ENCODE measurements at regions not wholly inside any gene's neighbourhood (a gene's known extent, or its start where the extent isn't known, plus 50 kb on each side); places are given as distances from the start of the nearest gene placed in this dataset.

DNA sequence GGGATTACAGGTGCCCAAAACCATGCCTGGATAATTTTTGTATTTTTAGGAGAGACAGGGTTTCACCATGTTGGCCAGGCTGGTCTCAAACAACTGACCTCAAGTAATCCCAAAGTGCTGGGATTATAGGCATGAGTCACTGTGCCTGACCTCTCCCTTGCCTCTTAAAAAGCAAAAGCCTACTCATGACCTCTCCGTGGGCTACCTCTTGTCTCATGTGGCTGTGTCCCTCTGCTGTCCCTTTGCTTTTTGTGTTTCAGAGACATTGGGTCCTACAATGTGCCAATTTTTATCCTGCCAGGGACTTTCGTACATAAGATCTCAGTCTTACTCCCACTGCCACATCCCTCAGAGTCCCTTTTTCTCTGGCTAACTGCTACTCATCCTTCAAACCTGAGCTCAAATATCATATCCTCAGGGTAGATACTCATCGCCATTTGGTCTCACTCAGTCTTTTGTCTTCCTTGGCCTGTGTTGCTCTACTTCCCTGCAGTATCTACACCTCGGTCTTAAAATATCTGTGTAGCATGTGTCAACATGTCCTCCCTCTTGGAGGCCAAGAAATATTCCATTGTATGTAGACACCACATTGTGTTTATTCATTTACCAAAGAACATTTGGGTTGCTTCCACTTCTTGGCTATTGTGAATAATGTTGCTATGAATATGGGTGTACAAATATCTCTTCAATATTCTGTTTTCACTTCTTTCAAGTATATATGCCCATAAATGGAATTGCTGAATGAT is 465.0 kb upstream of the KLF6 start:
- Histone ChIP-seq H3K9me3 (no peaks in the 10 kb centered on the region), H3K27me3 (replicated peaks in 1 of 7) (no peaks in the 10 kb centered on the region), H3K4me1 (peaks cover 0 to 12% (median 2%) of the 10 kb centered on the region in 6 donors), H3K36me3 (no peaks in the 10 kb centered on the region), H3K4me3 (no peak overlapping the region), H3K27ac (no peak overlapping the region)
- 88 to 93% (median 90%) methylated on average over 4 of the region's 4 CpGs for WGBS, 5 donors
- intact Hi-C loops (cut with DNase I; ENCODE audit: low total_unique reads): no loop called here
- TF ChIP-seq POLR2A (IDR thresholded peaks at IDR 0.05) (no peak), POLR2AphosphoS5 (IDR thresholded peaks at IDR 0.05) (no peak)
- TF ChIP-seq, protein P1, sequence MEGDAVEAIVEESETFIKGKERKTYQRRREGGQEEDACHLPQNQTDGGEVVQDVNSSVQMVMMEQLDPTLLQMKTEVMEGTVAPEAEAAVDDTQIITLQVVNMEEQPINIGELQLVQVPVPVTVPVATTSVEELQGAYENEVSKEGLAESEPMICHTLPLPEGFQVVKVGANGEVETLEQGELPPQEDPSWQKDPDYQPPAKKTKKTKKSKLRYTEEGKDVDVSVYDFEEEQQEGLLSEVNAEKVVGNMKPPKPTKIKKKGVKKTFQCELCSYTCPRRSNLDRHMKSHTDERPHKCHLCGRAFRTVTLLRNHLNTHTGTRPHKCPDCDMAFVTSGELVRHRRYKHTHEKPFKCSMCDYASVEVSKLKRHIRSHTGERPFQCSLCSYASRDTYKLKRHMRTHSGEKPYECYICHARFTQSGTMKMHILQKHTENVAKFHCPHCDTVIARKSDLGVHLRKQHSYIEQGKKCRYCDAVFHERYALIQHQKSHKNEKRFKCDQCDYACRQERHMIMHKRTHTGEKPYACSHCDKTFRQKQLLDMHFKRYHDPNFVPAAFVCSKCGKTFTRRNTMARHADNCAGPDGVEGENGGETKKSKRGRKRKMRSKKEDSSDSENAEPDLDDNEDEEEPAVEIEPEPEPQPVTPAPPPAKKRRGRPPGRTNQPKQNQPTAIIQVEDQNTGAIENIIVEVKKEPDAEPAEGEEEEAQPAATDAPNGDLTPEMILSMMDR (IDR thresholded peaks at IDR 0.05 in 8 of 11, conservative IDR thresholded peaks at IDR 0.05 in 3 of 11): no peak
- no peak for DNase-seq

DNA sequence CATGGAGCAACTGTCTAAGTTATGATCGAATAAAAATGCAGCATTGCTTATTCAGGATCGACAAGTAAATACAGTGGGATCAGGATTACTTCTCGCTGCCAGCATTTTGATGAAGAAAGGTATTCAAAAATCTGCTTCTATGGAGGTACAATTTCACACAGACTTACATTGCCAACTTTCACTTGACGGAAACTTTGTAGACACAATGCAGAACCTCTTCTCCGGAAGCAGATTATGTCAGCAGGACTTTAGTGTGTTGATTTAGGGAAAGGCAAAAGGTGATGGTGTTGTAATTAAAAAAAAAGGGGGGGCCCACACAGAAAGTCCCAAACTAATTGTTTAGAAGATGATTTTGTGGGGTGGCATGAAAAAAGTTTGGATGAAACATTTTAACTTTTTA is 462.4 kb upstream of the KLF6 start:
- 93 to 98% (median 94%) methylated on average over 5 of the region's 5 CpGs for WGBS, 5 donors

DNA sequence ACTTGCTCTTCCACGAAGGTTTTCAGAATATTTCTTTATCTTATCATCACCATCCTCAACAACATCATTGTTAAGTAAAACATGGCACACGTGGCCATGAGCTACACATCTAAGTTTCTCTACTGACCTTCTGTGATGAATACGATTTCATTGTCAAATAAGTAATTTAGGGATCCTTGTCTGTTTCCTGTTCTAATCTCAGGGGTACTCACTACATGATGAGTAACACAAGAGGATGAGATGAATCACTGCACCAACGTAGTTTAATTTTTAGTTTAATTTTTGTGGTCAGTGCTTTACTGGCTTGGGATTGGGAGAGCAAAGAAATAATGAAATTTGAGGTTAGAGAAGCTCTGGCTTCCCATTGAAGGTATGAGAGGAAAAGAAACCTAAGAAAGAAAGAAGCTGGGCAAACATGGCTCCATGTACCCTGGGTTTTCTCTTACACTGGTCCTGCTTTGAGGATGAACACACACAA is 461.9 kb upstream of the KLF6 start:
- H3K27ac ChIP-seq: no peak overlapping the region
- no peaks in the 10 kb centered on the region for H3K9me3 ChIP-seq
- H3K4me3 ChIP-seq: no peak overlapping the region
- 34 to 45% (median 41%) methylated on average over 4 of the region's 4 CpGs for WGBS, 5 donors
- TF ChIP-seq, protein P1 (IDR thresholded peaks at IDR 0.05 in 8 of 11, conservative IDR thresholded peaks at IDR 0.05 in 3 of 11): no peak
- TF ChIP-seq POLR2AphosphoS5 (IDR thresholded peaks at IDR 0.05): no peak
- no peak for TF ChIP-seq POLR2A (IDR thresholded peaks at IDR 0.05)
- no peaks in the 10 kb centered on the region for H3K36me3 ChIP-seq
- intact Hi-C loops (cut with DNase I; ENCODE audit: low total_unique reads): no loop called here
- no peaks in the 10 kb centered on the region for H3K27me3 ChIP-seq (replicated peaks in 1 of 7)
- peaks cover 0 to 23% (median 3%) of the 10 kb centered on the region in 6 donors for H3K4me1 ChIP-seq
- no peak for DNase-seq

More for the DNA sequence above, 462.4 kb upstream of the KLF6 start:
- Histone ChIP-seq H3K4me3 (no peak overlapping the region), H3K27me3 (replicated peaks in 1 of 7) (no peaks in the 10 kb centered on the region), H3K27ac (no peak overlapping the region), H3K9me3 (no peaks in the 10 kb centered on the region), H3K4me1 (peaks cover 0 to 18% (median 3%) of the 10 kb centered on the region in 6 donors), H3K36me3 (no peaks in the 10 kb centered on the region)
- TF ChIP-seq POLR2A (IDR thresholded peaks at IDR 0.05) (no peak), POLR2AphosphoS5 (IDR thresholded peaks at IDR 0.05) (no peak)
- TF ChIP-seq, protein P1 (IDR thresholded peaks at IDR 0.05 in 8 of 11, conservative IDR thresholded peaks at IDR 0.05 in 3 of 11): no peak
- no peak for DNase-seq
- intact Hi-C loops (cut with DNase I; ENCODE audit: low total_unique reads): no loop called here

DNA sequence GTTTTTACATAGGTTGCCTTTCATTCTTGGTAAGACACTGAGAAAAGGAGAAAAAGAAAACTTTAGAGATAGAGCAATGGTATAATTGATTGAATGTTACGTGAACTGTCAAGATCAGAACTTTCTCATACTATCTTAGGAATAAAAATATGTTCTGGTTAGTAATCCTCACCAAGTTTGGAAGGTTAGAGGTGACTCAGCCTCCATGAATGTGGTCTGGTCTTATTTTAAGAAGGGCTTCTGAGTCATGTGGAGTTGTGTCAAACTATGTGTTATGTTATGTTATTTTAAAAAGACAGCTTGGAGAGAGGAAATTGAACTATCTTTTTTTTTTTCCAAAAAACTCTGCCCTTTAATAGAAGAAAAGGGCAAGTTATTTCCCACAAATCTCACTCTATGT is 458.6 kb upstream of the KLF6 start:
- H3K27me3 ChIP-seq (replicated peaks in 1 of 7): no peaks in the 10 kb centered on the region

More for the DNA sequence above, 458.6 kb upstream of the KLF6 start:
- Histone ChIP-seq H3K9me3 (no peaks in the 10 kb centered on the region), H3K4me1 (peaks cover 0 to 24% (median 3%) of the 10 kb centered on the region in 6 donors), H3K4me3 (no peak overlapping the region), H3K36me3 (no peaks in the 10 kb centered on the region), H3K27ac (peak overlapping the region in 4 of 8 donors; percentile 57 to 71 (median 68))
- 63 to 78% (median 72%) methylated on average over 1 of the region's 1 CpG for WGBS, 5 donors
- no peak for DNase-seq
- no peak for TF ChIP-seq POLR2A (IDR thresholded peaks at IDR 0.05)
- intact Hi-C loops (cut with DNase I; ENCODE audit: low total_unique reads): no loop called here
